Bronchial epithelial cell (primary cell): ENCODE measurements at regions not wholly inside any gene's neighbourhood (a gene's known extent, or its start where the extent isn't known, plus 50 kb on each side); places are given as distances from the start of the nearest gene placed in this dataset.

Experiments
- DNase-seq: peaks from one replicate; pipeline ENCODE4 v3.0.0-alpha.2; 2010; ENCODE audit warnings: low read depth
- FAIRE-seq: peaks from 2 replicates; lab custom pipeline; 2011; peaks lifted over from hg19 to GRCh38; lab: Jason Lieb, UNC
- H3K27me3 ChIP-seq: 2 replicates; pipeline ENCODE4 v1.5.1; 2011; ENCODE audit warnings: low read length; ENCODE audit not compliant: control insufficient read depth, insufficient read depth
- H3K36me3 ChIP-seq: 2 replicates; pipeline ENCODE4 v1.5.1; 2011; ENCODE audit warnings: low read length; ENCODE audit not compliant: control insufficient read depth, insufficient read depth
- H3K4me3 ChIP-seq: 2 replicates; pipeline ENCODE4 v1.5.1; 2011; ENCODE audit warnings: mild to moderate bottlenecking, low read depth, low read length, control low read depth
- CTCF ChIP-seq: IDR thresholded peaks from 2 replicates; pipeline ENCODE4 v1.5.1; 2011; ENCODE audit warnings: mild to moderate bottlenecking, moderate library complexity, low read length, control low read depth, inconsistent platforms; ENCODE audit not compliant: insufficient read depth, severe bottlenecking

DNA sequence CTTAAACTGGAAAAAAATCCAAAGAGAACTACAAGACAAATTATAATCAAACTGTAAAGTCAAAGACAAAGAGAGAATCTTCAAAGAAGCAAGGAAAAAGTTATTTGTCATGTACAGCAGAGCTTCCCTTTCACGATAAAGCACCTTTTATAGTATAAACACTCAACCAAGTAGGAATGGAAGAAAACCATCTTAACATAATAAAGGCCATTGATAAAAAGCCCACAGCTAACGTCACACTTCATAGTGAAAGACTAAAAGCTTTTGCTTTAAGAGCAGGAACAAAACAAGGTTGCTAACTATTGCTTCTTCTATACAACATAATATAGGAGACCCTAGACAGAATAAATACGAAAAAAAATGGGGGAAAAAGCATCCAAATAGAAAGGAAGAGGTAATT, 595.7 kb upstream of the POU3F4 start:
- no peak for FAIRE-seq
- TF ChIP-seq CTCF, result no peak
- H3K36me3 ChIP-seq, result no peaks in the 10 kb centered on the region
- no peak overlapping the region for H3K4me3 ChIP-seq
- DNase-seq, result no peak
- H3K27me3 ChIP-seq, result no peaks in the 10 kb centered on the region

GRCh38 chrX:82934980-82935379, 573.1 kb upstream of the POU3F4 start:
- Histone ChIP-seq H3K27me3 (no peaks in the 10 kb centered on the region), H3K4me3 (no peak overlapping the region), H3K36me3 (no peaks in the 10 kb centered on the region)
- no peak for FAIRE-seq
- TF ChIP-seq CTCF, result no peak
- DNase-seq, result no peak

DNA sequence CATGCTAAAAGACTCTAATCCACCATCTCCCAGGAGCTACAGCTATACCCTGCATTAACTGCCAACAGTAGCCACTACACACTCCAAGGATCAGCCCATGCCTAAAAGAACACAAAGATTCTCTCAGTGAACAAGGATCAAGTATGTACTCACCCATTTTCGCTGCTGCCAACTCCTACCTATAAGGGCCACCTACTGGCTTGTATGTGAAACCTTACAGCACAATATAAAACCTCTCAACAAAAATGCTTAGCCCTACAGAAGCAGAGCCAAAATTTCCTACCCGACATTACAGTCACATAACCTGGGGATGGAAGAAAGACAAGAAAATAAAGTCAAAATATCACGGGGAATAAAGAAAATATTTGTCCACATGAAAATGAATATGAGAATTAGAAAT, 562.8 kb upstream of the POU3F4 start:
- no peaks in the 10 kb centered on the region for H3K36me3 ChIP-seq
- FAIRE-seq (no peak), DNase-seq (no peak)
- no peak for TF ChIP-seq CTCF
- no peaks in the 10 kb centered on the region for H3K27me3 ChIP-seq
- no peak overlapping the region for H3K4me3 ChIP-seq

GRCh38 chrX:82961129-82961528, 547.0 kb upstream of the POU3F4 start:
- FAIRE-seq (peak; percentile 7), DNase-seq (no peak)
- Histone ChIP-seq H3K36me3 (no peaks in the 10 kb centered on the region), H3K27me3 (no peaks in the 10 kb centered on the region), H3K4me3 (no peak overlapping the region)
- no peak for TF ChIP-seq CTCF

DNA sequence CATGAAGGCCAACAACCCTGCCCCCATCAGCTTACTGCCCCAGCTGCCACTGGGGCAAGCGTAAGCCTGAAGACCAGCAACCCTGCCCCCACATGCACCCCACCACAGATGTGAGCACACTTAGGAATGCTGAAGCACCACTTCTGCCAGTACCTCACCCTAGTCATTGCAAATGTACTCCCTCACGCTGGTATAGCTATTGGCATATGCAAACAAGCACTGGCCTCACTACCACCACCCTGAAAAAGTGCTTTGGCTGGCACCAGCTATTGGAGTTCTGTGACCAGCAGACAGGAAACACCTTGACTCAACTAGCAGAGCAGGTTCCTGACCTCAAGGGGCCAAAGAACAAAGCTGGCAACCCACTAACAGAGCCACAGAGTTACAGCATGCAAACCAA, 534.4 kb upstream of the POU3F4 start:
- Histone ChIP-seq H3K27me3 (no peaks in the 10 kb centered on the region), H3K4me3 (no peak overlapping the region), H3K36me3 (no peaks in the 10 kb centered on the region)
- no peak for TF ChIP-seq CTCF
- no peak for FAIRE-seq
- DNase-seq, result peak; percentile 0

DNA sequence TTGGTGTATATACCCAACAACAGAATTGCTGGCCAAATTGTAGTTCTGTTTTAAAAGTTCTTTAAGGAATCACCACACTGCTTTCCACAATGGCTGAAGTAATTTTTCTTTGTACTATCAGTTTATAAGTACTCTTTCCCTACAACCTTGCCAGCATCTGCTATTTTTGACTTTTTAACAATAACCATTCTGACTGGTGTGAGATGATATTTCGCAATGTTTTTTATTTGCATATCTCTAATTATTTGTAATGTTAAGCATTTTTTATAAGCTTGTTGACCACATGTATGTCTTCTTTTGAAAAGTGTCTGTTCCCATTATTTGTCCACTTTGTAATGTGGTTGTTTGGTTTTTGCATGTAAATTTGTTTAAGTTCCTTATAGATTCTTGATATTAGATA, 509.9 kb upstream of the POU3F4 start:
- H3K4me3 ChIP-seq, result no peak overlapping the region
- FAIRE-seq (no peak), DNase-seq (no peak)
- no peaks in the 10 kb centered on the region for H3K36me3 ChIP-seq
- TF ChIP-seq CTCF, result no peak
- no peaks in the 10 kb centered on the region for H3K27me3 ChIP-seq
